A549 (cell line): ENCODE measurements at regions not wholly inside any gene's neighbourhood (a gene's known extent, or its start where the extent isn't known, plus 50 kb on each side); places are given as distances from the start of the nearest gene placed in this dataset.

Source experiments
- ATAC-seq, 2 experiments: fragments of 200-7000 bp in 1 of 2; fragments of >200 bp in 1 of 2; cut with Nextera tagmentation in 1 of 2; cut with Tn5 transposase in 1 of 2; 3 replicates each; pipeline versions ENCODE4 v1.8.0 to v1.9.1; 2018 to 2020; ENCODE audit warnings: mild to moderate bottlenecking in 1 of 2, moderate library complexity in 1 of 2
- CTCF ChIA-PET: fragments of 300-600 bp; sonication (Branson Sonifier 250); formaldehyde crosslinking; extraction: SDS; loops from one replicate; lab custom pipeline; 2021; ENCODE audit warnings: antibody characterized with exemption, inconsistent platforms; lab: Yijun Ruan, JAX
- POLR2A ChIA-PET: fragments of 350-600 bp; formaldehyde crosslinking; extraction: SDS; loops from one replicate; lab custom pipeline; 2021; ENCODE audit warnings: antibody characterized with exemption, inconsistent platforms; lab: Yijun Ruan, JAX
- DNase-seq, 2 experiments: peaks; one replicate each; pipeline versions ENCODE4 v3.0.0 to v3.0.0-alpha.2; 2011 to 2016; ENCODE audit warnings: low read depth in 1 of 2, low spot score in 1 of 2
- FAIRE-seq: peaks from 2 replicates; lab custom pipeline; 2011; peaks lifted over from hg19 to GRCh38; lab: Jason Lieb, UNC
- H3K27ac ChIP-seq, 2 experiments: fragments of >200 bp; sonication (Bioruptor Twin); formaldehyde crosslinking; 3 replicates each; pipeline ENCODE4 v1.5.1; 2016 to 2017
- H3K4me1 ChIP-seq: fragments of >200 bp; sonication (Bioruptor Twin); formaldehyde crosslinking; 3 replicates; pipeline ENCODE4 v1.6.1; 2016
- H3K4me2 ChIP-seq: fragments of >200 bp; sonication (Bioruptor Twin); formaldehyde crosslinking; 3 replicates; pipeline ENCODE4 v1.6.1; 2016
- H3K4me3 ChIP-seq: fragments of >200 bp; sonication (Bioruptor Twin); formaldehyde crosslinking; 3 replicates; pipeline ENCODE4 v1.5.1; 2016
- H3K9me3 ChIP-seq: fragments of >200 bp; sonication (Bioruptor Twin); formaldehyde crosslinking; 3 replicates; pipeline ENCODE4 v1.6.1; 2016
- CBX2 ChIP-seq: fragments of 200-600 bp; sonication (generic); IDR thresholded peaks from 2 replicates; pipeline ENCODE4 v1.6.1; 2016; ENCODE audit warnings: low read depth, mild to moderate bottlenecking, borderline replicate concordance
- CBX8 ChIP-seq: fragments of 200-600 bp; sonication (generic); IDR thresholded peaks from 2 replicates; pipeline ENCODE4 v1.6.1; 2016
- CHD4 ChIP-seq: fragments of 200-600 bp; sonication (generic); IDR thresholded peaks from 2 replicates; pipeline ENCODE4 v1.6.1; 2016; ENCODE audit warnings: antibody characterized with exemption, mild to moderate bottlenecking, borderline replicate concordance
- E2F6 ChIP-seq: IDR thresholded peaks from 2 replicates; pipeline ENCODE4 v1.6.1; 2012; ENCODE audit warnings: low read depth, borderline replicate concordance
- ESRRA ChIP-seq: fragments of 150-350 bp; IDR thresholded peaks from 2 replicates; pipeline ENCODE4 v1.6.1; 2014; ENCODE audit warnings: mild to moderate bottlenecking, low read length, borderline replicate concordance
- FOSL2 ChIP-seq, 2 experiments: fragments of 450-650 bp in 1 of 2; fragments of >200 bp in 1 of 2; sonication (Bioruptor Twin) in 1 of 2; formaldehyde crosslinking; IDR thresholded peaks; 2 replicates each; pipeline versions ENCODE4 v1.5.0 to v1.6.1; 2016 to 2020; ENCODE audit warnings: mild to moderate bottlenecking in 1 of 2, moderate library complexity in 1 of 2
- FOXS1 ChIP-seq: fragments of 250-450 bp; sonication (Bioruptor Pico); IDR thresholded peaks from 2 replicates; pipeline ENCODE4 v1.5.0; 2020; ENCODE audit warnings: mild to moderate bottlenecking, moderate library complexity
- GATA3 ChIP-seq: IDR thresholded peaks from 2 replicates; pipeline ENCODE4 v1.6.1; 2012; ENCODE audit warnings: borderline replicate concordance
- HOXB13 ChIP-seq: fragments of 250-450 bp; sonication (Bioruptor Pico); IDR thresholded peaks from 2 replicates; pipeline ENCODE4 v1.5.0; 2020; ENCODE audit warnings: low read depth, mild to moderate bottlenecking, moderate library complexity
- JUNB ChIP-seq: fragments of >200 bp; sonication (Bioruptor Twin); formaldehyde crosslinking; IDR thresholded peaks from 2 replicates; pipeline ENCODE4 v1.6.1; 2016
- KDM5A ChIP-seq: fragments of 200-600 bp; sonication (generic); IDR thresholded peaks from 2 replicates; pipeline ENCODE4 v1.6.1; 2016; ENCODE audit warnings: antibody characterized with exemption, mild to moderate bottlenecking
- MAFK ChIP-seq: fragments of 450-650 bp; IDR thresholded peaks from 2 replicates; pipeline ENCODE4 v1.6.1; 2014; ENCODE audit not compliant: partially characterized antibody
- NFE2L2 ChIP-seq: fragments of 150-350 bp; conservative IDR thresholded peaks from 2 replicates; pipeline ENCODE4 v1.6.1; 2014; ENCODE audit warnings: low read length
- NPAS2 ChIP-seq: fragments of 250-450 bp; sonication (Bioruptor Pico); IDR thresholded peaks from 2 replicates; pipeline ENCODE4 v1.8.0; 2022; ENCODE audit warnings: mild to moderate bottlenecking, moderate library complexity, borderline replicate concordance
- NR3C1 ChIP-seq: fragments of >200 bp; sonication (Bioruptor Twin); formaldehyde crosslinking; IDR thresholded peaks from 3 replicates; pipeline ENCODE4 v1.6.1; 2017
- PBX3 ChIP-seq: IDR thresholded peaks from 2 replicates; pipeline ENCODE4 v1.6.1; 2012
- POLR2A ChIP-seq: IDR thresholded peaks from 2 replicates; pipeline ENCODE4 v1.6.1; 2012; ENCODE audit warnings: mild to moderate bottlenecking, low read length
- RARB ChIP-seq: fragments of 250-450 bp; sonication (Bioruptor Pico); IDR thresholded peaks from 2 replicates; pipeline ENCODE4 v1.8.0; 2021; ENCODE audit warnings: mild to moderate bottlenecking, moderate library complexity
- RCOR1 ChIP-seq: fragments of 150-350 bp; IDR thresholded peaks from 2 replicates; pipeline ENCODE4 v1.6.1; 2014; ENCODE audit warnings: antibody characterized with exemption, low read length, low read depth
- RFX5 ChIP-seq: fragments of 450-650 bp; IDR thresholded peaks from 2 replicates; pipeline ENCODE4 v1.7.1; 2014; ENCODE audit warnings: antibody characterized with exemption, mild to moderate bottlenecking, moderate library complexity
- SMC3 ChIP-seq: fragments of >200 bp; sonication (Bioruptor Twin); formaldehyde crosslinking; IDR thresholded peaks from 3 replicates; pipeline ENCODE4 v1.6.1; 2018; ENCODE audit warnings: inconsistent platforms
- ZC3H11A ChIP-seq: fragments of 450-650 bp; IDR thresholded peaks from 2 replicates; pipeline ENCODE4 v1.6.1; 2014; ENCODE audit warnings: antibody characterized with exemption, mild to moderate bottlenecking
- ZNF302 ChIP-seq: fragments of 250-450 bp; sonication (Bioruptor Pico); IDR thresholded peaks from 2 replicates; pipeline ENCODE4 v1.9.0; 2021; ENCODE audit warnings: inconsistent platforms, mild to moderate bottlenecking, moderate library complexity
- WGBS: methylation state at CpG from one replicate; pipeline ENCODE4 v1.1.6; 2017; ENCODE audit errors: missing lambda C conversion rate; 5-methylcytosine and 5-hydroxymethylcytosine counted together
- TF ChIP-seq, protein P1 (sequence below): IDR thresholded peaks from 2 replicates; pipeline ENCODE4 v1.6.1; 2012

- POLR2A ChIA-PET = no interaction called here
- no peak overlapping the region for H3K27ac ChIP-seq
- H3K4me1 ChIP-seq = no peaks in the 10 kb centered on the region
- DNase-seq (no peak), ATAC-seq (no peak), FAIRE-seq (no peak)
- 0% methylated on average over 2 of the region's 24 CpGs for WGBS
- no peak overlapping the region for H3K4me3 ChIP-seq
- TF ChIP-seq MAFK = no peak
- TF ChIP-seq JUNB = no peak
- no peak for TF ChIP-seq HOXB13 (CRISPR knock-in tag)
- no peak for TF ChIP-seq GATA3
- TF ChIP-seq NR3C1 = no peak
- no peak for TF ChIP-seq NPAS2 (CRISPR knock-in tag)
- no peak for TF ChIP-seq SMC3
- TF ChIP-seq FOXS1 (CRISPR knock-in tag) = no peak
- TF ChIP-seq CHD4 = no peak
- no peak for TF ChIP-seq ZNF302
- no peak for TF ChIP-seq RCOR1
- TF ChIP-seq FOSL2 (IDR thresholded peaks at IDR 0.05) = no peak
- TF ChIP-seq FOSL2 (CRISPR knock-in tag; IDR thresholded peaks at IDR 0.05) = no peak
- no peak for TF ChIP-seq RFX5
- no peak for TF ChIP-seq E2F6
- no peak for TF ChIP-seq CBX2
- no peak for TF ChIP-seq ZC3H11A
- 0 out of 3 replicates have a peak, but pooled peaks cover 3% of the 10 kb centered on the region for H3K9me3 ChIP-seq
- CTCF ChIA-PET = interaction anchor here (1.1 kb wide), 1 partner anchor 13 kb away, joined by 3 read pairs; no protein-coding TSS in a partner anchor
- H3K4me2 ChIP-seq = no peak overlapping the region
Measured at GRCh38 chr22:48779211-48779643, 1048.4 kb downstream of the BRD1 start.

DNA sequence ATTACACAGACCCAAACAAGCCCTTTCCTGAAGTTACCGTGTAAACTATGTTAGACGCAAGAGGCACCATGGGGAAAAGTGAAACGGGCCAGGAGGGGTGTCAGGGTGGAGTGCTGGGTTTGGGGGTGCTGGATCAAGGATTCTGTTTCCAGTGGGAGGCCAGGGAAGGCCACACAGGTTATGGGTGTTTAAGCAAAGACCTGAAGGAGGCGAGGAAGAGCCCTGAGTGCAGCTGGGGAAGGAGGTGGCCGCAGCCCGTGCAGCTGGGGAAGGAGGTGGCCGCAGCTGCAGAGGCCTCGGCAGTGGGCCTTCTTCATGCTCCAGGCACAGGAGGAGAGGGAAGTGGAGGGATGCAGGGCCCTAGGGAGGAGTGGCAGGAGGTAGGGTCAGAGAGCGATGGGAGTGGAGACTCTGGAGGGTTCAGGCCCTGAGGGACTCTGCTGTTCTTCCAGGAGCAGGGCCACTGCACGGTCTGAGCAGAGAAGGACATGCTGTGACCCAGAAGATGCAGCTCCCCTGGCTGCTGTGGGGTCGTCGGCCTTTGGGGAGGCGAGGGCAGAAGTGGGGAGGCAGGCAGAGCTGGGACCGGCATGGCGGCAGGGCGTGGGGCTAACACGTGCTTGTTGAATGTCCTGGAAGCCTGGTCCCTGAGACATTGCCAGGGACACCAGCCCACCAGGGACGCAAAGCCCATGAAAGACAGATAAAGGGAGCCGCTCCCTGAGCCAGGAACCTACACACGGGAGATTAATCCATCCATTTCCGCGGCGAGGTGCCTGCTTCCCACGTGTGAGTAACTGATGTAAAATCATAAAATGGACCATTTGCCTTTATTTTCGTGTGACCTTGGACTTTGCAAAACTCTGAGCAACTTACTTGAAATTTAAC, 1049.1 kb downstream of the BRD1 start:
- TF ChIP-seq POLR2A = no peak
- no peak for TF ChIP-seq PBX3
- TF ChIP-seq KDM5A = no peak
- TF ChIP-seq CHD4 = no peak
- TF ChIP-seq ESRRA = no peak
- TF ChIP-seq, protein P1, sequence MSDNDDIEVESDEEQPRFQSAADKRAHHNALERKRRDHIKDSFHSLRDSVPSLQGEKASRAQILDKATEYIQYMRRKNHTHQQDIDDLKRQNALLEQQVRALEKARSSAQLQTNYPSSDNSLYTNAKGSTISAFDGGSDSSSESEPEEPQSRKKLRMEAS = no peak
- no peak for TF ChIP-seq CBX8
- TF ChIP-seq NFE2L2 = no peak
- TF ChIP-seq MAFK = no peak
- no peak for TF ChIP-seq RARB (CRISPR knock-in tag)
- TF ChIP-seq ZC3H11A = no peak
- TF ChIP-seq, all 56 proteins: peak for 0
- no peak for DNase-seq
- no peak for ATAC-seq
- FAIRE-seq = no peak
- Histone ChIP-seq H3K9me3 (0 out of 3 replicates have a peak, but pooled peaks cover 3% of the 10 kb centered on the region), H3K4me2 (no peak overlapping the region), H3K4me3 (no peak overlapping the region), H3K4me1 (no peaks in the 10 kb centered on the region), H3K27ac (no peak overlapping the region)
- WGBS = 42% methylated on average over 25 of the region's 25 CpGs
- POLR2A ChIA-PET = no interaction called here
- CTCF ChIA-PET = no interaction called here
